Caco-2 (cell line): ENCODE measurements at regions not wholly inside any gene's neighbourhood (a gene's known extent, or its start where the extent isn't known, plus 50 kb on each side); places are given as distances from the start of the nearest gene placed in this dataset.

Source experiments
- BruUV-seq: library from RNA; stranded (reverse); fragments of 400-500 nt; replicated peaks from 2 replicates; lab custom pipeline; 2021; lab: Mats Ljungman, UMichigan
- CTCF ChIA-PET: fragments of 300-600 bp; sonication (Branson Sonifier 250); formaldehyde crosslinking; loops from one replicate; lab custom pipeline; 2022; ENCODE audit warnings: antibody characterized with exemption; lab: Charles Lee
- POLR2A ChIA-PET: fragments of 300-600 bp; sonication (Branson Sonifier 250); formaldehyde crosslinking; loops from one replicate; lab custom pipeline; 2022; ENCODE audit warnings: antibody characterized with exemption; lab: Charles Lee
- DNase-seq, 2 experiments: peaks; one replicate each; pipeline versions ENCODE4 v3.0.0 to v3.0.0-alpha.2; 2020 to 2022
- H3K27me3 ChIP-seq: replicated peaks from 2 replicates; pipeline ENCODE4 v1.6.0; 2011; ENCODE audit warnings: low read length; ENCODE audit not compliant: control insufficient read depth, insufficient read depth
- H3K36me3 ChIP-seq: 2 replicates; pipeline ENCODE4 v1.5.1; 2011; ENCODE audit warnings: low read length; ENCODE audit not compliant: control insufficient read depth, insufficient read depth
- H3K4me1 ChIP-seq: fragments of 250-450 bp; sonication (Bioruptor Pico); 2 replicates; pipeline ENCODE4 v1.5.1; 2020; ENCODE audit warnings: mild to moderate bottlenecking
- H3K4me3 ChIP-seq: 2 replicates; pipeline ENCODE4 v1.5.1; 2011; ENCODE audit warnings: low read depth, mild to moderate bottlenecking, control low read depth, low read length
- H3K9me3 ChIP-seq: fragments of 250-450 bp; sonication (Bioruptor Pico); 2 replicates; pipeline ENCODE4 v1.5.1; 2020; ENCODE audit warnings: mild to moderate bottlenecking, moderate library complexity
- H3K27ac Mint-ChIP-seq: one replicate; pipeline ENCODE4 v1.8.0; 2022; ENCODE audit warnings: mixed read lengths; ENCODE audit not compliant: unreplicated experiment
- H3K27me3 Mint-ChIP-seq: one replicate; pipeline ENCODE4 v1.8.0; 2022; ENCODE audit warnings: mixed read lengths; ENCODE audit not compliant: insufficient read depth, unreplicated experiment
- H3K36me3 Mint-ChIP-seq: one replicate; pipeline ENCODE4 v1.8.0; 2022; ENCODE audit warnings: mild to moderate bottlenecking, mixed read lengths; ENCODE audit not compliant: insufficient read depth, unreplicated experiment
- H3K4me1 Mint-ChIP-seq: one replicate; pipeline ENCODE4 v1.8.0; 2022; ENCODE audit warnings: low read depth, mixed read lengths; ENCODE audit not compliant: unreplicated experiment
- H3K4me3 Mint-ChIP-seq: one replicate; pipeline ENCODE4 v1.8.0; 2022; ENCODE audit warnings: mild to moderate bottlenecking, moderate library complexity, mixed read lengths; ENCODE audit not compliant: unreplicated experiment
- H3K9me3 Mint-ChIP-seq: one replicate; pipeline ENCODE4 v1.8.0; 2022; ENCODE audit warnings: mixed read lengths; ENCODE audit not compliant: unreplicated experiment
- intact Hi-C: fragments of 100-400 bp; cut with micrococcal nuclease; formaldehyde crosslinking; loops from one replicate; pipeline ENCODE4 v1.10.0; 2022; ENCODE audit not compliant: unreplicated experiment
- TF ChIP-seq, protein P1 (sequence below), 2 experiments: fragments of 200-600 bp in 1 of 2; IDR thresholded peaks; 1 replicate in 1 of 2; 2 replicates in 1 of 2; pipeline versions ENCODE4 v1.5.1 to v1.8.0; 2011 to 2022; ENCODE audit warnings: antibody characterized with exemption in 1 of 2, control low read depth in 1 of 2, inconsistent platforms in 1 of 2, low read depth in 1 of 2, low read length in 1 of 2, mild to moderate bottlenecking in 1 of 2, moderate library complexity in 1 of 2; ENCODE audit not compliant: insufficient read depth in 1 of 2, severe bottlenecking in 1 of 2, unreplicated experiment in 1 of 2

DNA sequence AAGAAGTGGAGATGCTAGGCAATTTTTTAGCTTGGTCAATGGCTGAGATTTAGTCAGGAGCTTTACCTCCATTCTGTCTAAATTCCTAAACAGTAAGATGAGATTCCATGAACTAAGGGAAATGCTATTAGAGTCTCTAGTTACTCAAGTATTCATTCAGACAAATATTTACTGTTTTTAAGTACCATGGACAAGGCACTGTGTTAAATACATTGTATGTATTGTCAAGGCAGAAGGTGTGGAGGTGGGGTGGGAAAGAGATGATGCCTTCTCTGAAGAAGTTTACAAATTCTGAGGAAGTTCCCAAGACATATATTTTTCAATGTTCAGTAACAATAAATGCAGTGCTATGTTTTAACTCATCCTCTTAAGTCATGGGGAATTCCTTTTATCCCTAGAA, 459.9 kb upstream of the NMUR2 start:
- no peak overlapping the region for H3K27ac Mint-ChIP-seq
- Histone ChIP-seq H3K36me3 (no peaks in the 10 kb centered on the region), H3K4me1 (no peaks in the 10 kb centered on the region; the same call in 1 of the 2 replicates), H3K9me3 (no peaks in the 10 kb centered on the region), H3K4me3 (no peak overlapping the region), H3K27me3 (no peaks in the 10 kb centered on the region)
- BruUV-seq = no TSS peak
- ChIA-PET POLR2A (no interaction called here), CTCF (no interaction called here)
- no peaks in the 10 kb centered on the region for H3K27me3 Mint-ChIP-seq
- TF ChIP-seq, protein P1, sequence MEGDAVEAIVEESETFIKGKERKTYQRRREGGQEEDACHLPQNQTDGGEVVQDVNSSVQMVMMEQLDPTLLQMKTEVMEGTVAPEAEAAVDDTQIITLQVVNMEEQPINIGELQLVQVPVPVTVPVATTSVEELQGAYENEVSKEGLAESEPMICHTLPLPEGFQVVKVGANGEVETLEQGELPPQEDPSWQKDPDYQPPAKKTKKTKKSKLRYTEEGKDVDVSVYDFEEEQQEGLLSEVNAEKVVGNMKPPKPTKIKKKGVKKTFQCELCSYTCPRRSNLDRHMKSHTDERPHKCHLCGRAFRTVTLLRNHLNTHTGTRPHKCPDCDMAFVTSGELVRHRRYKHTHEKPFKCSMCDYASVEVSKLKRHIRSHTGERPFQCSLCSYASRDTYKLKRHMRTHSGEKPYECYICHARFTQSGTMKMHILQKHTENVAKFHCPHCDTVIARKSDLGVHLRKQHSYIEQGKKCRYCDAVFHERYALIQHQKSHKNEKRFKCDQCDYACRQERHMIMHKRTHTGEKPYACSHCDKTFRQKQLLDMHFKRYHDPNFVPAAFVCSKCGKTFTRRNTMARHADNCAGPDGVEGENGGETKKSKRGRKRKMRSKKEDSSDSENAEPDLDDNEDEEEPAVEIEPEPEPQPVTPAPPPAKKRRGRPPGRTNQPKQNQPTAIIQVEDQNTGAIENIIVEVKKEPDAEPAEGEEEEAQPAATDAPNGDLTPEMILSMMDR (IDR thresholded peaks at IDR 0.05; ENCODE audit: insufficient read depth in 1 of 2, low read depth in 1 of 2, low read length in 1 of 2, severe bottlenecking in 1 of 2, unreplicated experiment in 1 of 2) = no peak
- peaks cover 7% of the 10 kb centered on the region for H3K4me1 Mint-ChIP-seq
- no peak for DNase-seq
- no peaks in the 10 kb centered on the region for H3K36me3 Mint-ChIP-seq
- intact Hi-C loops = no loop called here
- no peaks in the 10 kb centered on the region for H3K9me3 Mint-ChIP-seq
- no peak overlapping the region for H3K4me3 Mint-ChIP-seq

DNA sequence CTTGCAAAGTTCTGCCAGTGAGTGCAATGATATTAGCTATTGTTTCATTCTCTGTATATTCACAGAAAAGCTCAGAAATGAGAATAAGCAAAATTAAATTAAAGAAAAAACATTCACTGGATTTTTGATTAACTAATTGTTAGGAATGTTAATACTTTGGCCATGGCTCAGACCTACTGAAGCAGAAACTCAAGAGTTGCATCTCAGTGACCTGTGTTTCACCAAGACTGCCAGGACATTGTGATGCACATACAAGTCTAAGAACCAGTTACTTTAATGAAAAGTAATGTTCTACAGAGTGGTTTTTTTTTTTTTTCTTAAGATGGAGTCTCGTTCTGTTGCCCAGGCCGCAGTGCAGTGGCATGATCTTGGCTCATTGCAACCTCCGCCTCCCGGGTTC, 464.9 kb upstream of the NMUR2 start:
- POLR2A ChIA-PET = no interaction called here
- no TSS peak for BruUV-seq
- CTCF ChIA-PET = no interaction called here
- Mint-ChIP-seq H3K36me3 (no peaks in the 10 kb centered on the region), H3K27me3 (no peaks in the 10 kb centered on the region), H3K27ac (no peak overlapping the region), H3K9me3 (no peaks in the 10 kb centered on the region), H3K4me1 (no peaks in the 10 kb centered on the region), H3K4me3 (no peak overlapping the region)
- H3K4me1 ChIP-seq = no peaks in the 10 kb centered on the region
- no peak for DNase-seq
- H3K36me3 ChIP-seq = no peaks in the 10 kb centered on the region
- H3K4me3 ChIP-seq = no peak overlapping the region
- intact Hi-C loops = no loop called here
- TF ChIP-seq, protein P1 (IDR thresholded peaks at IDR 0.05; ENCODE audit: insufficient read depth in 1 of 2, low read depth in 1 of 2, low read length in 1 of 2, severe bottlenecking in 1 of 2, unreplicated experiment in 1 of 2) = no peak
- H3K27me3 ChIP-seq = no peaks in the 10 kb centered on the region
- H3K9me3 ChIP-seq = no peaks in the 10 kb centered on the region

DNA sequence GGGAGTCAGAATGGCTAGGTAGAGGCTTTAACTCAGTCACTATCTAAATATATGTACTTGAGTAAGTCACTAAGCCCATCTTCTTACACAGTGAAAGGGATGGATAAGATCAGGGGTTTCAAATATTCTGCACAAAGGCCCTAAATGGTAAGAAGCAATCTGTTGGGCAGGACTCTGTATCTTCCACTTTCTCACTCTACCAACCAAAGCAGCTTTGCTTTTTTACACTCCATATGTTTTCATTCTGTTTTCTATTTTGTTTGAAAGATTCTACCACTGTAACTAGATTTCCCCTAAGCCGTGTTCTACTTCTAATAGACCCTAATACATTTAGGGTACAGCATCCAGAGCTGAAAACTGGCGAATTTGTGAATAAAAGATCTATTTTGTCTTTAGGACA, 477.5 kb upstream of the NMUR2 start:
- no peaks in the 10 kb centered on the region for H3K9me3 Mint-ChIP-seq
- Histone ChIP-seq H3K4me1 (no peaks in the 10 kb centered on the region), H3K4me3 (no peak overlapping the region), H3K27me3 (no peaks in the 10 kb centered on the region), H3K9me3 (no peaks in the 10 kb centered on the region), H3K36me3 (no peaks in the 10 kb centered on the region)
- DNase-seq = no peak
- ChIA-PET CTCF (no interaction called here), POLR2A (no interaction called here)
- TF ChIP-seq, protein P1 (IDR thresholded peaks at IDR 0.05; ENCODE audit: insufficient read depth in 1 of 2, low read depth in 1 of 2, low read length in 1 of 2, severe bottlenecking in 1 of 2, unreplicated experiment in 1 of 2) = no peak
- no peak overlapping the region for H3K27ac Mint-ChIP-seq
- no peaks in the 10 kb centered on the region for H3K27me3 Mint-ChIP-seq
- H3K4me1 Mint-ChIP-seq = no peaks in the 10 kb centered on the region
- BruUV-seq = no TSS peak
- no peaks in the 10 kb centered on the region for H3K36me3 Mint-ChIP-seq
- intact Hi-C loops = no loop called here
- no peak overlapping the region for H3K4me3 Mint-ChIP-seq
